GM23248 (cell line): ENCODE measurements at regions not wholly inside any gene's neighbourhood (a gene's known extent, or its start where the extent isn't known, plus 50 kb on each side); places are given as distances from the start of the nearest gene placed in this dataset.

Source experiments
- DNase-seq: peaks from one replicate; pipeline ENCODE4 v3.0.0-alpha.2; 2015
- H2AFZ ChIP-seq: fragments of 200-600 bp; sonication (generic); 2 replicates; pipeline ENCODE4 v1.6.1; 2016; ENCODE audit warnings: antibody characterized with exemption
- H3F3A ChIP-seq: fragments of 200-600 bp; sonication (generic); 2 replicates; pipeline ENCODE4 v1.6.1; 2016; ENCODE audit warnings: mild to moderate bottlenecking, antibody characterized with exemption, mixed run types; ENCODE audit not compliant: insufficient read depth
- H3K27ac ChIP-seq: fragments of 200-600 bp; sonication (generic); 2 replicates; pipeline ENCODE4 v1.5.1; 2016; ENCODE audit warnings: mild to moderate bottlenecking
- H3K27me3 ChIP-seq: fragments of 200-600 bp; sonication (generic); replicated peaks from 2 replicates; pipeline ENCODE4 v1.6.1; 2016; ENCODE audit warnings: mild to moderate bottlenecking; ENCODE audit not compliant: insufficient read depth
- H3K36me3 ChIP-seq: fragments of 200-600 bp; sonication (generic); 2 replicates; pipeline ENCODE4 v1.6.1; 2016; ENCODE audit warnings: low read depth, mild to moderate bottlenecking
- H3K4me1 ChIP-seq: fragments of 200-600 bp; sonication (generic); 2 replicates; pipeline ENCODE4 v1.6.1; 2016; ENCODE audit warnings: mild to moderate bottlenecking; ENCODE audit not compliant: insufficient read depth
- H3K4me2 ChIP-seq: fragments of 200-600 bp; sonication (generic); one replicate; pipeline ENCODE4 v1.6.1; 2016; ENCODE audit warnings: mild to moderate bottlenecking; ENCODE audit not compliant: unreplicated experiment
- H3K4me3 ChIP-seq: fragments of 200-600 bp; sonication (generic); 2 replicates; pipeline ENCODE4 v1.5.1; 2016; ENCODE audit warnings: mild to moderate bottlenecking
- H3K79me2 ChIP-seq: fragments of 200-600 bp; sonication (generic); 2 replicates; pipeline ENCODE4 v1.6.1; 2016; ENCODE audit warnings: mild to moderate bottlenecking; ENCODE audit not compliant: insufficient read depth
- H3K9ac ChIP-seq: fragments of 200-600 bp; sonication (generic); 2 replicates; pipeline ENCODE4 v1.6.1; 2016; ENCODE audit warnings: mild to moderate bottlenecking
- H3K9me2 ChIP-seq: fragments of 200-600 bp; sonication (generic); 2 replicates; pipeline ENCODE4 v1.6.1; 2016; ENCODE audit warnings: mixed run types, mild to moderate bottlenecking, moderate library complexity; ENCODE audit not compliant: insufficient read depth
- H3K9me3 ChIP-seq: fragments of 200-600 bp; sonication (generic); one replicate; pipeline ENCODE4 v1.6.1; 2017; ENCODE audit warnings: low read depth
- H4K20me1 ChIP-seq: fragments of 200-600 bp; sonication (generic); 2 replicates; pipeline ENCODE4 v1.6.0; 2016; ENCODE audit not compliant: insufficient read depth
- EZH2 ChIP-seq: fragments of 200-600 bp; sonication (generic); IDR thresholded peaks from 2 replicates; pipeline ENCODE4 v1.6.1; 2018; ENCODE audit warnings: antibody characterized with exemption, mild to moderate bottlenecking; ENCODE audit not compliant: insufficient read depth, poor library complexity, severe bottlenecking
- EZH2phosphoT487 ChIP-seq: fragments of 200-600 bp; sonication (generic); IDR thresholded peaks from 2 replicates; pipeline ENCODE4 v1.6.1; 2018; ENCODE audit warnings: antibody characterized with exemption, moderate library complexity, mild to moderate bottlenecking, low read depth; ENCODE audit not compliant: insufficient read depth
- WGBS, 2 experiments: methylation state at CpG; one replicate each; pipeline ENCODE4 v1.1.6; 2015 to 2017; ENCODE audit warnings: low lambda C conversion rate in 2 of 2, low coverage in 1 of 2; ENCODE audit errors: missing lambda C conversion rate in 2 of 2; 5-methylcytosine and 5-hydroxymethylcytosine counted together
- in situ Hi-C: fragments of 300-500 bp; cut with MboI; formaldehyde crosslinking; loops from 2 replicates; pipeline ENCODE4 v1.15.0; 2020

- peak overlapping the region; percentile 64 for H2AFZ ChIP-seq
- TF ChIP-seq EZH2 = no peak
- TF ChIP-seq EZH2phosphoT487 = no peak
- no peaks in the 10 kb centered on the region for H3F3A ChIP-seq
- H3K9me2 ChIP-seq = no peaks in the 10 kb centered on the region
- H3K4me3 ChIP-seq = peak overlapping the region; percentile 50
- H3K36me3 ChIP-seq = no peaks in the 10 kb centered on the region
- no peaks in the 10 kb centered on the region for H4K20me1 ChIP-seq
- peak overlapping the region; percentile 83 for H3K4me2 ChIP-seq
- DNase-seq = peak; percentile 15
- H3K9me3 ChIP-seq = no peaks in the 10 kb centered on the region
- no peaks in the 10 kb centered on the region for H3K79me2 ChIP-seq
- H3K9ac ChIP-seq = peak overlapping the region; percentile 22; the same call in 1 of the 2 replicates
- peaks cover 23% of the 10 kb centered on the region for H3K4me1 ChIP-seq
- no peaks in the 10 kb centered on the region for H3K27me3 ChIP-seq
- 31 to 35% methylated on average over 4 of the region's 4 CpGs for WGBS, 2 experiments
- H3K27ac ChIP-seq = 0 out of 2 replicates have a peak overlapping the region, but pooled peaks have one; percentile 8
- in situ Hi-C loops = no loop called here
These were observed 245.9 kb upstream of the GIMD1 start for GRCh38 chr4:106614441-106614840.

DNA sequence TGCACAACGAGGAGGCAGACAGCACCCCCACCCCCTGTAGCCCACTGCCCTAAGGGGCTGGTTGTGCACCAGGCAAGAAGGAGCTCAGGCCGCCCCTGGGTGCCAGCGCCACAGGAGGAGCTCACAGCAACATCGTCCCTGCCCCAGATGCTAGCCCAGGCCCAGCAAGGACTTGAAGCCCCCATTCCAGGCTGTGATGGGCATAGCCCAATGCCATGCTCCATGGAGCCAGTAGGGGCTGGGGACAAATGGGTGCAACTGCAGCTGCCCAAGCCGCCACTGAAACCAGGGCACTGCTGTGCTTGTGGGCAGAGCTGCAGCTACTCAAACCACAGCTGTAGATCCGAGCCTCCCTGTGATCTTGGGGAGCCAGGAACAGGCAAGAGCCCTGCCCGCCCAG lies 241.3 kb upstream of the GIMD1 start:
- Histone ChIP-seq H2AFZ (no peak overlapping the region), H4K20me1 (no peaks in the 10 kb centered on the region), H3K36me3 (no peaks in the 10 kb centered on the region), H3F3A (no peaks in the 10 kb centered on the region), H3K4me3 (no peak overlapping the region), H3K4me1 (peaks cover 12% of the 10 kb centered on the region; the same call in 1 of the 2 replicates), H3K9me3 (no peaks in the 10 kb centered on the region), H3K79me2 (no peaks in the 10 kb centered on the region), H3K27me3 (no peaks in the 10 kb centered on the region), H3K9me2 (no peaks in the 10 kb centered on the region), H3K27ac (no peak overlapping the region), H3K4me2 (no peak overlapping the region), H3K9ac (no peak overlapping the region)
- in situ Hi-C loops = no loop called here
- WGBS, 2 experiments = 74% methylated on average over 7 of the region's 7 CpGs
- DNase-seq = no peak
- TF ChIP-seq EZH2 (no peak), EZH2phosphoT487 (no peak)

- DNase-seq = peak; percentile 9
- TF ChIP-seq EZH2phosphoT487 (no peak), EZH2 (no peak)
- Histone ChIP-seq H3K9me2 (no peaks in the 10 kb centered on the region), H3K9ac (no peak overlapping the region), H4K20me1 (no peaks in the 10 kb centered on the region), H3F3A (no peaks in the 10 kb centered on the region), H3K4me3 (no peak overlapping the region), H3K9me3 (no peaks in the 10 kb centered on the region), H3K27me3 (no peaks in the 10 kb centered on the region), H2AFZ (no peak overlapping the region), H3K4me2 (no peak overlapping the region), H3K4me1 (no peaks in the 10 kb centered on the region), H3K79me2 (no peaks in the 10 kb centered on the region), H3K36me3 (no peaks in the 10 kb centered on the region), H3K27ac (no peak overlapping the region)
- 67 to 69% methylated on average over 2 of the region's 2 CpGs for WGBS, 2 experiments
- in situ Hi-C loops = no loop called here
These were observed 239.0 kb upstream of the GIMD1 start for GRCh38 chr4:106607558-106607957.

- no peak overlapping the region for H3K9ac ChIP-seq
- no peak overlapping the region for H2AFZ ChIP-seq
- H3K9me3 ChIP-seq = no peaks in the 10 kb centered on the region
- WGBS, 2 experiments = 82 to 87% methylated on average over 4 of the region's 4 CpGs
- no peaks in the 10 kb centered on the region for H3K9me2 ChIP-seq
- H3K27me3 ChIP-seq = no peaks in the 10 kb centered on the region
- no peaks in the 10 kb centered on the region for H4K20me1 ChIP-seq
- TF ChIP-seq EZH2 (no peak), EZH2phosphoT487 (no peak)
- no peak overlapping the region for H3K27ac ChIP-seq
- no peak for DNase-seq
- in situ Hi-C loops = no loop called here
- no peaks in the 10 kb centered on the region for H3F3A ChIP-seq
- no peaks in the 10 kb centered on the region for H3K36me3 ChIP-seq
- no peaks in the 10 kb centered on the region for H3K79me2 ChIP-seq
- H3K4me2 ChIP-seq = no peak overlapping the region
- no peak overlapping the region for H3K4me3 ChIP-seq
- peaks cover 6% of the 10 kb centered on the region; the same call in 1 of the 2 replicates for H3K4me1 ChIP-seq
These were observed 235.9 kb upstream of the GIMD1 start for GRCh38 chr4:106604319-106605051.
